HCT116 (cell line): ENCODE measurements at regions not wholly inside any gene's neighbourhood (a gene's known extent, or its start where the extent isn't known, plus 50 kb on each side); places are given as distances from the start of the nearest gene placed in this dataset.

Source experiments
- ATAC-seq: fragments of 200-7000 bp; cut with Tn5 transposase; 2 replicates; pipeline ENCODE4 v1.9.1; 2020; ENCODE audit warnings: mild to moderate bottlenecking, moderate library complexity
- BruUV-seq: library from RNA; stranded (reverse); fragments of 400-500 nt; replicated peaks from 2 replicates; lab custom pipeline; 2021; lab: Mats Ljungman, UMichigan
- CTCF ChIA-PET: fragments of 300-600 bp; sonication (Branson Sonifier 250); formaldehyde crosslinking; loops from one replicate; lab custom pipeline; 2021; ENCODE audit warnings: antibody characterized with exemption; lab: Charles Lee
- POLR2A ChIA-PET: fragments of 300-600, 350-600 bp; sonication (Branson Sonifier 250); formaldehyde crosslinking; loops from one replicate; lab custom pipeline; 2021; ENCODE audit warnings: antibody characterized with exemption; lab: Charles Lee
- RAD21 ChIA-PET, 2 experiments: fragments of 300-600 bp; sonication (Branson Sonifier 250); formaldehyde crosslinking; loops; one replicate each; lab custom pipeline; 2023; ENCODE audit warnings: low total read pairs in 2 of 2; ENCODE audit not compliant: uncharacterized antibody in 2 of 2, unreplicated experiment in 2 of 2, low non-redundant PET in 1 of 2; lab: Charles Lee
- DNase-seq: peaks from one replicate; pipeline ENCODE4 v3.0.0-alpha.2; 2010; ENCODE audit warnings: low read depth, low spot score
- H2AFZ ChIP-seq: fragments of 200-600 bp; shearing (Covaris generic), sonication (generic); 2 replicates; pipeline ENCODE4 v1.6.1; 2017; ENCODE audit warnings: low read depth, mixed run types, mixed read lengths, antibody characterized with exemption, low read length; ENCODE audit not compliant: poor library complexity, severe bottlenecking
- H3K27ac ChIP-seq: 2 replicates; pipeline ENCODE4 v1.5.1; 2012; ENCODE audit warnings: low read depth, low read length
- H3K27me3 ChIP-seq: fragments of 200-600 bp; sonication (generic); 2 replicates; pipeline ENCODE4 v1.6.1; 2016; ENCODE audit warnings: mixed run types, low read length, mixed read lengths; ENCODE audit not compliant: insufficient read depth
- H3K36me3 ChIP-seq, 2 experiments: fragments of 200-500 bp in 1 of 2; fragments of 200-600 bp in 1 of 2; sonication (Bioruptor generic) in 1 of 2; sonication (generic) in 1 of 2; 2 replicates each; pipeline versions ENCODE4 v1.5.1 to v1.6.1; 2014 to 2016; ENCODE audit warnings: low read length in 2 of 2, inconsistent platforms in 1 of 2, mixed read lengths in 1 of 2, mixed run types in 1 of 2; ENCODE audit not compliant: insufficient read depth in 2 of 2, control insufficient read depth in 1 of 2
- H3K4me1 ChIP-seq, 2 experiments: fragments of 200-600 bp in 1 of 2; sonication (generic) in 1 of 2; 2 replicates each; pipeline versions ENCODE4 v1.5.1 to v1.6.1; 2012 to 2017; ENCODE audit warnings: low read length in 2 of 2, inconsistent platforms in 1 of 2, mild to moderate bottlenecking in 1 of 2, mixed read lengths in 1 of 2, mixed run types in 1 of 2, moderate library complexity in 1 of 2; ENCODE audit not compliant: insufficient read depth in 2 of 2, control insufficient read depth in 1 of 2
- H3K4me2 ChIP-seq: fragments of 200-600 bp; sonication (generic); 2 replicates; pipeline ENCODE4 v1.6.1; 2017; ENCODE audit warnings: mixed run types, low read length, mixed read lengths
- H3K4me3 ChIP-seq, 2 experiments: fragments of 200-600 bp in 1 of 2; sonication (generic) in 1 of 2; replicated peaks in 1 of 2; 2 replicates each; pipeline ENCODE4 v1.5.1; 2011 to 2016; ENCODE audit warnings: low read length in 2 of 2, control low read depth in 1 of 2, low read depth in 1 of 2, mild to moderate bottlenecking in 1 of 2, mixed read lengths in 1 of 2, mixed run types in 1 of 2
- H3K79me2 ChIP-seq: fragments of 200-600 bp; sonication (generic); 2 replicates; pipeline ENCODE4 v1.6.1; 2017; ENCODE audit warnings: mild to moderate bottlenecking, mixed run types, low read length, moderate library complexity, mixed read lengths; ENCODE audit not compliant: insufficient read depth
- H3K9ac ChIP-seq: fragments of 200-600 bp; sonication (generic); 2 replicates; pipeline ENCODE4 v1.6.1; 2016; ENCODE audit warnings: low read length, mixed read lengths
- H3K9me2 ChIP-seq: fragments of 200-600 bp; sonication (generic), shearing (Covaris generic); 2 replicates; pipeline ENCODE4 v1.6.1; 2017; ENCODE audit warnings: mixed run types, mild to moderate bottlenecking, moderate library complexity; ENCODE audit not compliant: insufficient read depth
- H3K9me3 ChIP-seq, 2 experiments: fragments of 200-500 bp in 1 of 2; fragments of 200-600 bp in 1 of 2; sonication (Bioruptor generic) in 1 of 2; sonication (generic) in 1 of 2; 2 replicates each; pipeline ENCODE4 v1.6.1; 2014 to 2017; ENCODE audit warnings: low read length in 2 of 2, mixed read lengths in 2 of 2, inconsistent platforms in 1 of 2, low read depth in 1 of 2, mild to moderate bottlenecking in 1 of 2, mixed run types in 1 of 2, moderate library complexity in 1 of 2; ENCODE audit not compliant: control insufficient read depth in 1 of 2, insufficient read depth in 1 of 2
- H4K20me1 ChIP-seq: fragments of 200-600 bp; sonication (generic), shearing (Covaris generic); 2 replicates; pipeline ENCODE4 v1.6.1; 2017; ENCODE audit warnings: mixed run types, mild to moderate bottlenecking, moderate library complexity; ENCODE audit not compliant: insufficient read depth
- CBX3 ChIP-seq: IDR thresholded peaks from 2 replicates; pipeline ENCODE4 v1.6.1; 2012; ENCODE audit warnings: low read depth
- CEBPB ChIP-seq: IDR thresholded peaks from 2 replicates; pipeline ENCODE4 v1.6.1; 2012; ENCODE audit warnings: low read depth
- CTCF ChIP-seq, 3 experiments: fragments of 200-600 bp in 1 of 3; sonication (generic) in 1 of 3; IDR thresholded peaks in 2 of 3; conservative IDR thresholded peaks in 1 of 3; 2 replicates each; pipeline ENCODE4 v1.5.1; 2012 to 2017; ENCODE audit warnings: low read depth in 2 of 3, low read length in 2 of 3, antibody characterized with exemption in 1 of 3, borderline replicate concordance in 1 of 3, control low read depth in 1 of 3, mild to moderate bottlenecking in 1 of 3, mixed read lengths in 1 of 3, mixed run types in 1 of 3, moderate library complexity in 1 of 3; ENCODE audit not compliant: insufficient read depth in 1 of 3
- EZH2 ChIP-seq: fragments of 200-600 bp; sonication (generic); IDR thresholded peaks from 2 replicates; pipeline ENCODE4 v1.6.1; 2017; ENCODE audit warnings: antibody characterized with exemption, mixed run types
- JUND ChIP-seq: IDR thresholded peaks from 2 replicates; pipeline ENCODE4 v1.6.1; 2012
- POLR2AphosphoS5 ChIP-seq: IDR thresholded peaks from 2 replicates; pipeline ENCODE4 v1.6.1; 2011; ENCODE audit warnings: mild to moderate bottlenecking, low read depth, low read length, moderate library complexity
- YY1 ChIP-seq: IDR thresholded peaks from 2 replicates; pipeline ENCODE4 v1.6.1; 2011; ENCODE audit warnings: low read length, low read depth, moderate library complexity, mild to moderate bottlenecking; ENCODE audit not compliant: insufficient replicate concordance; ENCODE audit errors: extremely low read depth
- ZNF274 ChIP-seq: fragments of 200-500 bp; sonication (Bioruptor generic); IDR thresholded peaks from 2 replicates; pipeline ENCODE4 v1.6.1; 2014; ENCODE audit warnings: mild to moderate bottlenecking, low read depth, low read length, inconsistent platforms
- intact Hi-C: fragments of 100-400 bp; cut with micrococcal nuclease; formaldehyde crosslinking; loops from 2 replicates; pipeline ENCODE4 v1.10.0; 2022

DNA sequence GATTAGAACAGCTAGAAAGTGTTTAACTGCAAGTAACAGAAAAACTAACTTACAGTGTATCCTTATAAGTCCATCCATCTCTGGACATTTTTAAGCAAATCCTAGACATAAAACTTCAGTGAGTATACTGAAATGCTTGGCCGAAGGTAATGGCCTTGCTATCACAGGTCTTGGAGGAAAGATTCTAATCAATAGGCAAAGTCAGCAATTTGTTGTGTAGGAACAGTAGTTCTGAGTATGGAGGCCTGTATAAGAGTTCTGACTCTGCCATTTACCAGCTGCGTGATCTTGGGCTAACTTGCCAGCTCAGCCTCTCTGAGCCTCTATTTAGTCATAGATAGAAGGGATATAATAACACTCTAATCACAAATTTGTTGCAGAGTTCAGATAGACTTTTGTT, 328.1 kb downstream of the IL20RB start:
- peaks cover 22% of the 10 kb centered on the region; the same call in 1 of the 2 replicates for H3K27me3 ChIP-seq

More for the DNA sequence above, 328.1 kb downstream of the IL20RB start:
- TF ChIP-seq CTCF (IDR thresholded peaks at IDR 0.05 in 2 of 3, conservative IDR thresholded peaks at IDR 0.05 in 1 of 3; ENCODE audit: borderline replicate concordance in 1 of 3, insufficient read depth in 1 of 3, low read depth in 2 of 3, low read length in 2 of 3) (no peak), CBX3 (no peak), POLR2AphosphoS5 (no peak), CEBPB (no peak), JUND (no peak), ZNF274 (no peak), YY1 (no peak), EZH2 (no peak)
- intact Hi-C loops: no loop called here
- no peak overlapping the region for H3K4me3 ChIP-seq
- no peaks in the 10 kb centered on the region for H3K9me3 ChIP-seq
- H3K9ac ChIP-seq: no peak overlapping the region
- ATAC-seq: no peak
- CTCF ChIA-PET: no interaction called here
- H2AFZ ChIP-seq: no peak overlapping the region
- H3K79me2 ChIP-seq: no peaks in the 10 kb centered on the region
- no peaks in the 10 kb centered on the region for H3K36me3 ChIP-seq
- no peak overlapping the region for H3K27ac ChIP-seq
- RAD21 ChIA-PET: no interaction called here
- no TSS peak for BruUV-seq
- POLR2A ChIA-PET: interaction anchor here (1.4 kb wide), 1 partner anchor 10 kb away, joined by 4 read pairs; no protein-coding TSS in a partner anchor
- no peak for DNase-seq
- no peak overlapping the region for H3K4me2 ChIP-seq
- no peaks in the 10 kb centered on the region for H3K9me2 ChIP-seq
- no peaks in the 10 kb centered on the region for H4K20me1 ChIP-seq
- no peaks in the 10 kb centered on the region for H3K4me1 ChIP-seq
